ENCODE measurements at regions not wholly inside any gene's neighbourhood (a gene's known extent, or its start where the extent isn't known, plus 50 kb on each side); places are given as distances from the start of the nearest gene placed in this dataset.

- TF ChIP-seq CTCF (IDR thresholded peaks at IDR 0.05; ENCODE audit: borderline replicate concordance, extremely low read depth, low read length, poor library complexity, severe bottlenecking) = no peak
- TF ChIP-seq EZH2 (IDR thresholded peaks at IDR 0.05; ENCODE audit: borderline replicate concordance, low read depth, low read length, severe bottlenecking) = no peak
Measured at GRCh38 chr5:119816055-119816454, 186.7 kb downstream of the FAM170A start.
